Right lobe of liver (tissue), 6 donors: ENCODE measurements at regions not wholly inside any gene's neighbourhood (a gene's known extent, or its start where the extent isn't known, plus 50 kb on each side); places are given as distances from the start of the nearest gene placed in this dataset.

ENCODE experiments used
- ATAC-seq, 4 donors: fragments of 200-7000 bp; cut with Tn5 transposase; one replicate each; pipeline ENCODE4 v1.9.1; 2020; ENCODE audit warnings: mild to moderate bottlenecking in 4 of 4, moderate library complexity in 4 of 4
- DNase-seq, 3 donors: peaks; one replicate each; pipeline ENCODE4 v3.0.0-alpha.2; 2020
- H3K27ac ChIP-seq, 3 donors: fragments of 200-600 bp; one replicate each; pipeline ENCODE4 v1.8.0; 2022
- H3K27me3 ChIP-seq, 2 donors: fragments of 200-600 bp; one replicate each; pipeline ENCODE4 v1.8.0; 2022
- H3K36me3 ChIP-seq, 4 donors: fragments of 200-600 bp; sonication (generic) in 1 of 4; one replicate each; pipeline versions ENCODE4 v1.5.1 to v1.8.0; 2017 to 2022; ENCODE audit warnings: control low read depth in 1 of 4
- H3K4me1 ChIP-seq, 4 donors: fragments of 200-600 bp; sonication (generic) in 1 of 4; one replicate each; pipeline versions ENCODE4 v1.5.1 to v1.8.0; 2017 to 2022; ENCODE audit warnings: control low read depth in 1 of 4
- H3K4me3 ChIP-seq, 3 donors: fragments of 200-600 bp; one replicate each; pipeline ENCODE4 v1.8.0; 2022
- H3K9me3 ChIP-seq, 4 donors: fragments of 200-600 bp; sonication (generic) in 1 of 4; one replicate each; pipeline versions ENCODE4 v1.5.1 to v1.8.0; 2017 to 2022; ENCODE audit warnings: control low read depth in 1 of 4
- POLR2A ChIP-seq: fragments of 450-650 bp; IDR thresholded peaks from one replicate; pipeline ENCODE4 v1.6.1; 2017; ENCODE audit warnings: antibody characterized with exemption, mild to moderate bottlenecking
- WGBS: methylation state at CpG from one replicate; pipeline ENCODE4 v1.1.6; 2018; ENCODE audit warnings: low coverage, low lambda C conversion rate; ENCODE audit not compliant: insufficient coverage; ENCODE audit errors: missing lambda C conversion rate; 5-methylcytosine and 5-hydroxymethylcytosine counted together
- intact Hi-C, 2 donors: fragments of 100-400 bp; cut with DNase I; formaldehyde crosslinking; loops; one replicate each; pipeline versions ENCODE4 v1.11.2 to v1.14.1; 2022
- TF ChIP-seq, protein P1 (sequence below), 4 donors: fragments of 200-600 bp in 3 of 4; fragments of 450-650 bp in 1 of 4; IDR thresholded peaks; one replicate each; pipeline versions ENCODE4 v1.5.1 to v1.8.0; 2016 to 2022; ENCODE audit warnings: antibody characterized with exemption in 4 of 4, mild to moderate bottlenecking in 2 of 4
- donor health status: DM: no; HTN: yes; CAD: no.
- donor health status: DM: no; HTN: no; CAD: no.
- donor health status: DM: no; HTN: no; CAD: no.
- donor health status: DM: no; HTN: yes; CAD: no.
- donor health status: DM: no; HTN: yes; CAD: no.

DNA sequence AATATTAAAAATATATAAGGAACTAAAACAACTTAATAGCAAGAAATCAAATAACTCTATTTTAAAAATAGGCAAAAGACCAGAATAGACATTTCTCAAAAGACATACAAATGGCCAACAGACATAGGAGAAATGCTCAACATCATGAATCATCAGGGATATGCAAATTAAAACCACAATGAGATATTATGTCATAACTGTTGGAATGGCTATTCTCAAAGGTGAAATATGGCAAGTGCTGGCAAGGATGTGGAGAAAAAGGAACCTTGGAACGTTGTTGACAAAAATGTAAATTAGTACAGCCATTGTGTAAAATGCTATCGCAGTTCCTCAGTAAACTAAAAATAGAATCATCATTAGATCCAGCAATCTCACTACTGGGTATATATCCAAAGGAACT is 468.5 kb downstream of the NFIB start:
- 60% methylated on average over 2 of the region's 2 CpGs for WGBS
- TF ChIP-seq POLR2A: no peak
- TF ChIP-seq, protein P1, sequence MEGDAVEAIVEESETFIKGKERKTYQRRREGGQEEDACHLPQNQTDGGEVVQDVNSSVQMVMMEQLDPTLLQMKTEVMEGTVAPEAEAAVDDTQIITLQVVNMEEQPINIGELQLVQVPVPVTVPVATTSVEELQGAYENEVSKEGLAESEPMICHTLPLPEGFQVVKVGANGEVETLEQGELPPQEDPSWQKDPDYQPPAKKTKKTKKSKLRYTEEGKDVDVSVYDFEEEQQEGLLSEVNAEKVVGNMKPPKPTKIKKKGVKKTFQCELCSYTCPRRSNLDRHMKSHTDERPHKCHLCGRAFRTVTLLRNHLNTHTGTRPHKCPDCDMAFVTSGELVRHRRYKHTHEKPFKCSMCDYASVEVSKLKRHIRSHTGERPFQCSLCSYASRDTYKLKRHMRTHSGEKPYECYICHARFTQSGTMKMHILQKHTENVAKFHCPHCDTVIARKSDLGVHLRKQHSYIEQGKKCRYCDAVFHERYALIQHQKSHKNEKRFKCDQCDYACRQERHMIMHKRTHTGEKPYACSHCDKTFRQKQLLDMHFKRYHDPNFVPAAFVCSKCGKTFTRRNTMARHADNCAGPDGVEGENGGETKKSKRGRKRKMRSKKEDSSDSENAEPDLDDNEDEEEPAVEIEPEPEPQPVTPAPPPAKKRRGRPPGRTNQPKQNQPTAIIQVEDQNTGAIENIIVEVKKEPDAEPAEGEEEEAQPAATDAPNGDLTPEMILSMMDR (IDR thresholded peaks at IDR 0.05): no peak
- no peaks in the 10 kb centered on the region for H3K36me3 ChIP-seq
- ATAC-seq (no peak), DNase-seq (no peak)
- H3K27ac ChIP-seq: no peak overlapping the region
- no peaks in the 10 kb centered on the region for H3K27me3 ChIP-seq
- H3K9me3 ChIP-seq: no peaks in the 10 kb centered on the region
- no peak overlapping the region for H3K4me3 ChIP-seq
- intact Hi-C loops: no loop called here
- no peaks in the 10 kb centered on the region for H3K4me1 ChIP-seq

DNA sequence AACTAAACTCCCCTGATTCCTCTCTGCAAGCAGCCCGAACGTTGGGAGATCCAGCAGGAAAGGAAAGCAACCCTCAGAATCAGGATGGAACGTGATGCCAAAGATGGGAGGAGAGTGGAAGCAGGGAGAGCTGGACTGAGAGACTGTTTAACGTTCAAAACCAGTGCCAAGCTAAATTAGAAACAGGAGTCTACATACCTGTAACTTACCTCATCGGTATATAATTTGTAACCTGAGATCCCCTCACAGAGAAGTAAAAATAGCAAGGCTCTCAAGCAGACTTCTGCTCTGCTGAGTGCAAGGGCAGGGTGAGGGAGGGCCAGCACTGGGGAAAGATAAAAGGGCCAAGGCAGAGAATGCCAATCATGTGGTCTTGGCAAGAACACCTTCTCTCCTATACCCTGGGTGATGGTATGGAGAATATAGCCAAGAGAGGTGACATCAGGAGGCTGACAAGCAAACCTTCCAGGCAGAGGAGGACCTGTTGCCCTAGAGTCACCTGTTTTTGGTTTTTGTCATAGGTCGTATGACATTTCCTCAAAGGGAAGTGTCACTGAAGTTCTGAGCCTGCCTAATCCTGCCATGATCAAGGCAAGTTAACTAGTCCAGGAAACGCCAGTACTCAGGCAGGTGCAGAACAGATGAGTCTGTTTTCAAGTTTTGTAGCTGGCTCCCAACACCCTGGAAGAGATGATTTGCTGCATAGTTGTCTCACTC is 472.0 kb downstream of the NFIB start:
- Histone ChIP-seq H3K4me3 (no peak overlapping the region), H3K27me3 (no peaks in the 10 kb centered on the region), H3K9me3 (no peaks in the 10 kb centered on the region), H3K4me1 (no peaks in the 10 kb centered on the region), H3K27ac (no peak overlapping the region), H3K36me3 (no peaks in the 10 kb centered on the region)
- ATAC-seq: no peak
- intact Hi-C loops: no loop called here
- TF ChIP-seq, protein P1 (IDR thresholded peaks at IDR 0.05): no peak
- TF ChIP-seq POLR2A: no peak
- WGBS: 40% methylated on average over 6 of the region's 7 CpGs
- no peak for DNase-seq

- Histone ChIP-seq H3K36me3 (no peaks in the 10 kb centered on the region), H3K4me1 (no peaks in the 10 kb centered on the region), H3K27ac (no peak overlapping the region), H3K27me3 (no peaks in the 10 kb centered on the region), H3K9me3 (no peaks in the 10 kb centered on the region), H3K4me3 (no peak overlapping the region)
- TF ChIP-seq, protein P1 (IDR thresholded peaks at IDR 0.05): no peak
- no peak for TF ChIP-seq POLR2A
- DNase-seq (no peak), ATAC-seq (no peak)
- intact Hi-C loops: no loop called here
Observed at GRCh38 chr9:13832446-13832845, 481.5 kb downstream of the NFIB start.

- Histone ChIP-seq H3K9me3 (no peaks in the 10 kb centered on the region), H3K4me1 (no peaks in the 10 kb centered on the region), H3K36me3 (no peaks in the 10 kb centered on the region), H3K4me3 (no peak overlapping the region), H3K27me3 (no peaks in the 10 kb centered on the region), H3K27ac (no peak overlapping the region)
- ATAC-seq (no peak), DNase-seq (no peak)
- TF ChIP-seq POLR2A: no peak
- TF ChIP-seq, protein P1 (IDR thresholded peaks at IDR 0.05): no peak
- intact Hi-C loops: no loop called here
Observed at GRCh38 chr9:13823026-13823425, 490.9 kb downstream of the NFIB start.

DNA sequence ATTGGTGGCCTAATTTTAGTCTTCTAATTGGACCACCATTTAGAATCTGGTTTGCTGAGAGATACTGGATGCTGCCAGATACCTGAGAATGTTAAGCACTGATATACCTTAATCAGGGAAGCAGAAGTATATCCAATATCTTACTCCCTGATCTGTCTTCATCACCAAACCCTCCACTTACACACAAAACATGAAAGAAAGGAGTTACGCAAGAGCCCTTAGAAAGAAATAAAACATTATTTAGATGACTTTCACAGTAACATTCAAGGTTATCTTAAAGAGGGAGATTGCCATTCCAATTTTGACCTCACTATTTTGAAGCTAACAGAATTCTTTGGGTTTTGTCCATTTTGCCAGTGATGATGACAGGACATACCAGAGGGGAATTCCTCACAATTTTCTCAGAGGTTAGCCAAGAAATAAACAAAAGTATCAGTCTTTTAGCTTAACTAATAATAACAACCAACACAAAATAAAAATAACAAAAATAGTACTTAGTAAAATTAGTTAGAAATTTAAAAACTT is 496.1 kb downstream of the NFIB start:
- intact Hi-C loops: no loop called here
- Histone ChIP-seq H3K36me3 (no peaks in the 10 kb centered on the region), H3K27me3 (no peaks in the 10 kb centered on the region), H3K9me3 (no peaks in the 10 kb centered on the region), H3K4me1 (no peaks in the 10 kb centered on the region), H3K27ac (no peak overlapping the region), H3K4me3 (no peak overlapping the region)
- ATAC-seq: no peak
- no peak for DNase-seq
- 31% methylated on average over 1 of the region's 1 CpG for WGBS
- TF ChIP-seq, protein P1 (IDR thresholded peaks at IDR 0.05): no peak
- TF ChIP-seq POLR2A: no peak
